ENCODE measurements at regions not wholly inside any gene's neighbourhood (a gene's known extent, or its start where the extent isn't known, plus 50 kb on each side); places are given as distances from the start of the nearest gene placed in this dataset.
A peak's percentile ranks its signal among the peaks of the same experiment; 100 is the strongest.
"Not testable (repeated sequence)": the region's sequence is repeated elsewhere in the genome, so short reads cannot be mapped to it uniquely, and the experiment has no call there.

- TF ChIP-seq CTCF (IDR thresholded peaks at IDR 0.05 in 8 of 11, conservative IDR thresholded peaks at IDR 0.05 in 3 of 11), result peak in 1 of 11 experiments; percentile 26
- WGBS, 5 donors, result 35 to 52% (median 43%) methylated on average over 6 of the region's 6 CpGs
- intact Hi-C loops (cut with DNase I; ENCODE audit: low total_unique reads), result not testable (repeated sequence)
These were observed 172.9 kb upstream of the ETV3 start for GRCh38 chr1:157310805-157311729.

GRCh38 chr1:157310401-157310800, 172.2 kb upstream of the ETV3 start:
- intact Hi-C loops (cut with DNase I; ENCODE audit: low total_unique reads), result no loop called here
- H3K36me3 ChIP-seq, result no peaks in the 10 kb centered on the region
- peaks cover 0 to 43% (median 5%) of the 10 kb centered on the region in 7 donors for H3K27me3 ChIP-seq (replicated peaks in 1 of 7)
- H3K9me3 ChIP-seq, result peaks cover 0 to 3% (median 0%) of the 10 kb centered on the region in 8 donors
- DNase-seq, result peak; percentile 35
- H3K27ac ChIP-seq, result no peak overlapping the region
- TF ChIP-seq CTCF (IDR thresholded peaks at IDR 0.05 in 8 of 11, conservative IDR thresholded peaks at IDR 0.05 in 3 of 11), result no peak
- TF ChIP-seq POLR2AphosphoS5 (IDR thresholded peaks at IDR 0.05), result no peak
- no peak for TF ChIP-seq POLR2A (IDR thresholded peaks at IDR 0.05)
- no peak overlapping the region for H3K4me3 ChIP-seq
- no peaks in the 10 kb centered on the region for H3K4me1 ChIP-seq
- 60 to 72% (median 67%) methylated on average over 5 of the region's 5 CpGs for WGBS, 5 donors

More at GRCh38 chr1:157310805-157311729, 172.9 kb upstream of the ETV3 start:
- DNase-seq, H3K4me1 ChIP-seq, H3K4me3 ChIP-seq, H3K27ac ChIP-seq, H3K36me3 ChIP-seq: not testable (repeated sequence)
- peaks cover 0 to 50% (median 5%) of the 10 kb centered on the region in 7 donors for H3K27me3 ChIP-seq (replicated peaks in 1 of 7)
- H3K9me3 ChIP-seq, result peaks cover 0 to 10% (median 2%) of the 10 kb centered on the region in 8 donors

GRCh38 chr1:157307491-157307890, 169.3 kb upstream of the ETV3 start:
- Histone ChIP-seq H3K27ac (no peak overlapping the region), H3K27me3 (replicated peaks in 1 of 7) (peaks cover 0 to 26% (median 0%) of the 10 kb centered on the region in 7 donors), H3K4me3 (no peak overlapping the region), H3K9me3 (no peaks in the 10 kb centered on the region), H3K4me1 (no peaks in the 10 kb centered on the region), H3K36me3 (no peaks in the 10 kb centered on the region)
- intact Hi-C loops (cut with DNase I; ENCODE audit: low total_unique reads), result no loop called here
- peak; percentile 41 for DNase-seq
- 21 to 40% (median 31%) methylated on average over 1 of the region's 1 CpG; no CpG with 5 or more reads in 1 of the 5 donors for WGBS, 5 donors
- no peak for TF ChIP-seq POLR2AphosphoS5 (IDR thresholded peaks at IDR 0.05)
- TF ChIP-seq POLR2A (IDR thresholded peaks at IDR 0.05), result no peak
- no peak for TF ChIP-seq CTCF (IDR thresholded peaks at IDR 0.05 in 8 of 11, conservative IDR thresholded peaks at IDR 0.05 in 3 of 11)

GRCh38 chr1:157306896-157307295, 168.7 kb upstream of the ETV3 start:
- DNase-seq, result no peak

More at GRCh38 chr1:157306896-157307295, 168.7 kb upstream of the ETV3 start:
- no peak overlapping the region for H3K27ac ChIP-seq
- TF ChIP-seq POLR2A (IDR thresholded peaks at IDR 0.05) (no peak), POLR2AphosphoS5 (IDR thresholded peaks at IDR 0.05) (no peak), CTCF (IDR thresholded peaks at IDR 0.05 in 8 of 11, conservative IDR thresholded peaks at IDR 0.05 in 3 of 11) (no peak)
- H3K4me3 ChIP-seq, result no peak overlapping the region
- H3K4me1 ChIP-seq, result no peaks in the 10 kb centered on the region
- intact Hi-C loops (cut with DNase I; ENCODE audit: low total_unique reads), result no loop called here
- H3K27me3 ChIP-seq (replicated peaks in 1 of 7), result peaks cover 0 to 22% (median 0%) of the 10 kb centered on the region in 7 donors
- 46 to 80% (median 58%) methylated on average over 3 of the region's 3 CpGs for WGBS, 5 donors
- H3K36me3 ChIP-seq, result no peaks in the 10 kb centered on the region
- H3K9me3 ChIP-seq, result no peaks in the 10 kb centered on the region

Data from spleen (tissue), 11 donors.